ENCODE measurements at regions not wholly inside any gene's neighbourhood (a gene's known extent, or its start where the extent isn't known, plus 50 kb on each side); places are given as distances from the start of the nearest gene placed in this dataset.

DNA sequence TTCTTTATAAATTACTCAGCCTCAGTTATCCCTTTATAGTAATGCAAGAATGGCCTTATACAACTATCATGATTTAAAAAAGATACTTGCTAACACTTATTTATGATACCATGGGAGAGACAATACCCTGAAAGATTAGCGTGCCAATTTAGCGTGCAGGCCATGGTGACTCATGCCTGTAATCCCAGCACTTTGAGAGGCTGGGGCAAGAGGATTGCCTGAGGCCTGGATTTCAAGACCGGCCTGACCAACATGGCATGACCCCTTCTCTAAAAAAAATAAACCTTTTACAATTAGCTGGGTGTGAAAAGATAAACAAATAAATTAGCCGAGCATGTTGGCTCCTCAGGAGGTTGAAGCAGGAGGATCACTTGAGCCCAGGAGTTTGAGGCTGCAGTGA lies 493.4 kb upstream of the FSIP2 start:
- DNase-seq = no peak
- TF ChIP-seq, protein P1, sequence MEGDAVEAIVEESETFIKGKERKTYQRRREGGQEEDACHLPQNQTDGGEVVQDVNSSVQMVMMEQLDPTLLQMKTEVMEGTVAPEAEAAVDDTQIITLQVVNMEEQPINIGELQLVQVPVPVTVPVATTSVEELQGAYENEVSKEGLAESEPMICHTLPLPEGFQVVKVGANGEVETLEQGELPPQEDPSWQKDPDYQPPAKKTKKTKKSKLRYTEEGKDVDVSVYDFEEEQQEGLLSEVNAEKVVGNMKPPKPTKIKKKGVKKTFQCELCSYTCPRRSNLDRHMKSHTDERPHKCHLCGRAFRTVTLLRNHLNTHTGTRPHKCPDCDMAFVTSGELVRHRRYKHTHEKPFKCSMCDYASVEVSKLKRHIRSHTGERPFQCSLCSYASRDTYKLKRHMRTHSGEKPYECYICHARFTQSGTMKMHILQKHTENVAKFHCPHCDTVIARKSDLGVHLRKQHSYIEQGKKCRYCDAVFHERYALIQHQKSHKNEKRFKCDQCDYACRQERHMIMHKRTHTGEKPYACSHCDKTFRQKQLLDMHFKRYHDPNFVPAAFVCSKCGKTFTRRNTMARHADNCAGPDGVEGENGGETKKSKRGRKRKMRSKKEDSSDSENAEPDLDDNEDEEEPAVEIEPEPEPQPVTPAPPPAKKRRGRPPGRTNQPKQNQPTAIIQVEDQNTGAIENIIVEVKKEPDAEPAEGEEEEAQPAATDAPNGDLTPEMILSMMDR (IDR thresholded peaks at IDR 0.05; ENCODE audit: borderline replicate concordance, extremely low read depth, insufficient read depth) = no peak
- H3K27me3 ChIP-seq (ENCODE audit: control insufficient read depth, insufficient read depth, low read length) = no peaks in the 10 kb centered on the region
- no peak overlapping the region for H3K27ac ChIP-seq (ENCODE audit: low read depth in 2 of 2, low read length in 2 of 2)
- no peak overlapping the region for H3K4me3 ChIP-seq (ENCODE audit: low read length in 3 of 3)
- intact Hi-C loops (cut with DNase I) = no loop called here
- no peaks in the 10 kb centered on the region for H3K4me1 ChIP-seq (ENCODE audit: control insufficient read depth in 2 of 3, insufficient read depth in 2 of 3, low read depth in 1 of 3, low read length in 3 of 3)
- FAIRE-seq = no peak
- H3K9ac ChIP-seq (ENCODE audit: low read length in 3 of 3) = no peak overlapping the region
- H3K36me3 ChIP-seq (ENCODE audit: control insufficient read depth in 2 of 3, insufficient read depth in 3 of 3, low read length in 3 of 3) = no peaks in the 10 kb centered on the region
- H3K9me3 ChIP-seq (ENCODE audit: control insufficient read depth in 2 of 3, insufficient read depth in 1 of 3, low read length in 3 of 3) = no peaks in the 10 kb centered on the region

DNA sequence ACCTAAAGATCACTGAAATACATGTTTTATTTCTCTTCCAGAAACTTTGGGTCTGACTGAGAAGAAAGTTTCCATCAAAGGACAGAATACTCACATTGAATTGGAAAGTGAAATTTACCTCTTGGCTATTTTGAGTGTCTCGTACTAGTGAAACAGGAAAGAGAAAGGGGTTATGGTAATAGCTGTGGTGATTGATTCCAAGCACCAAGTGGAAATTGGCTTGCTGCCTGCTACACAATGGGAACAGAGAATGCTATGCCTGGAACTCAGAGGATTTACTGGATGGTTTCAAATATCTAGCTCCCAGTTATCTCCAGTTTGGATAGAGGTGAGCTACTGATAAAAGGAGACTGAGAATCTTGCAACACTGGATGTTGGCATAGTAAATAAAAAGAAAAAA lies 492.8 kb upstream of the FSIP2 start:
- no peaks in the 10 kb centered on the region for H3K27me3 ChIP-seq (ENCODE audit: control insufficient read depth, insufficient read depth, low read length)
- intact Hi-C loops (cut with DNase I) = no loop called here
- no peak for FAIRE-seq
- no peaks in the 10 kb centered on the region for H3K36me3 ChIP-seq (ENCODE audit: control insufficient read depth in 2 of 3, insufficient read depth in 3 of 3, low read length in 3 of 3)
- DNase-seq = no peak
- H3K4me3 ChIP-seq (ENCODE audit: low read length in 3 of 3) = no peak overlapping the region
- TF ChIP-seq, protein P1 (IDR thresholded peaks at IDR 0.05; ENCODE audit: borderline replicate concordance, extremely low read depth, insufficient read depth) = no peak
- H3K4me1 ChIP-seq (ENCODE audit: control insufficient read depth in 2 of 3, insufficient read depth in 2 of 3, low read depth in 1 of 3, low read length in 3 of 3) = no peaks in the 10 kb centered on the region
- no peaks in the 10 kb centered on the region for H3K9me3 ChIP-seq (ENCODE audit: control insufficient read depth in 2 of 3, insufficient read depth in 1 of 3, low read length in 3 of 3)
- no peak overlapping the region for H3K27ac ChIP-seq (ENCODE audit: low read depth in 2 of 2, low read length in 2 of 2)
- H3K9ac ChIP-seq (ENCODE audit: low read length in 3 of 3) = no peak overlapping the region

DNA sequence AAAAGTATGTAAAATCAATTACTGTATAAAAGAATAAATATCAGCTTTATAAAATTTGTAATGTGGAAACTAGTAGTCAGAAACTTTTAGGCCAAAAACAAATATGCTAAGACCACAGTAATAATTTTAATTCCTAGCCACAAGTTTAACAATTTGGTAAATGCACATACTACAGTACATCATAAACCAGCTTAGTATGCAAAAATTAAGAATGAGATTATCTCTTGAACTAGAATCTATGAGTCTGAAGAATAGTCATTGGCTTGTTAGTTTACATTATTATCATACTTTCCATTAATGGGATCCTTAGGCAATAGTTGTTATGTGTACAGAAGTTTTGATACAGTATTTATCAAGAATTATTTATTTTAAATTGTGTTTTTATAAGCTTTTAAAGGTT lies 491.9 kb upstream of the FSIP2 start:
- no peaks in the 10 kb centered on the region for H3K36me3 ChIP-seq (ENCODE audit: control insufficient read depth in 2 of 3, insufficient read depth in 3 of 3, low read length in 3 of 3)
- no peak for DNase-seq
- no peak overlapping the region for H3K9ac ChIP-seq (ENCODE audit: low read length in 3 of 3)
- intact Hi-C loops (cut with DNase I) = no loop called here
- H3K4me1 ChIP-seq (ENCODE audit: control insufficient read depth in 2 of 3, insufficient read depth in 2 of 3, low read depth in 1 of 3, low read length in 3 of 3) = no peaks in the 10 kb centered on the region
- FAIRE-seq = no peak
- no peaks in the 10 kb centered on the region for H3K9me3 ChIP-seq (ENCODE audit: control insufficient read depth in 2 of 3, insufficient read depth in 1 of 3, low read length in 3 of 3)
- H3K4me3 ChIP-seq (ENCODE audit: low read length in 3 of 3) = no peak overlapping the region
- H3K27ac ChIP-seq (ENCODE audit: low read depth in 2 of 2, low read length in 2 of 2) = no peak overlapping the region
- H3K27me3 ChIP-seq (ENCODE audit: control insufficient read depth, insufficient read depth, low read length) = no peaks in the 10 kb centered on the region
- TF ChIP-seq, protein P1 (IDR thresholded peaks at IDR 0.05; ENCODE audit: borderline replicate concordance, extremely low read depth, insufficient read depth) = no peak

DNA sequence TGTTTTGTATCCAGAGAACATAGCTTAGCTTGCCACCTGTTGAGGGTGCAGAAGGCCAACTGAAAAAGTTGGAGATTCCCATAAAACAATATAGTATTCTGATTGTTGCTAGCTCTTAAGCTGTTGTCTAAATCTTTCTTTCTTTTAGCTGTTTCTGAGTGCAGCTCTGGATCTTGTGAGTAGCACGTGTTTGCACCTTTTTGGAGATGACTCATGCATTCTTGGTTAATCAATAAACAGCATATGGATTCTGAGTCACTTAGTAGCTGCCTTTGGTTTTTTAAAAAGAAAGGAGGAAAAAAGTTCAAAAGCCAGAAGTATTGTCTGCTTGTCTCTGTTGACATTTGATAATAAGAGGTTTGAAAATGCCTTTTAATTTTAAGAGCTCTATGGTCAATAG lies 483.0 kb upstream of the FSIP2 start:
- H3K9me3 ChIP-seq (ENCODE audit: control insufficient read depth in 2 of 3, insufficient read depth in 1 of 3, low read length in 3 of 3) = no peaks in the 10 kb centered on the region
- no peaks in the 10 kb centered on the region for H3K36me3 ChIP-seq (ENCODE audit: control insufficient read depth in 2 of 3, insufficient read depth in 3 of 3, low read length in 3 of 3)
- no peak overlapping the region for H3K4me3 ChIP-seq (ENCODE audit: low read length in 3 of 3)
- TF ChIP-seq, protein P1 (IDR thresholded peaks at IDR 0.05; ENCODE audit: borderline replicate concordance, extremely low read depth, insufficient read depth) = no peak
- H3K27ac ChIP-seq (ENCODE audit: low read depth in 2 of 2, low read length in 2 of 2) = no peak overlapping the region
- intact Hi-C loops (cut with DNase I) = no loop called here
- H3K27me3 ChIP-seq (ENCODE audit: control insufficient read depth, insufficient read depth, low read length) = no peaks in the 10 kb centered on the region
- DNase-seq (peak in 1 of 5 donors; percentile 15), FAIRE-seq (no peak)
- H3K4me1 ChIP-seq (ENCODE audit: control insufficient read depth in 2 of 3, insufficient read depth in 2 of 3, low read depth in 1 of 3, low read length in 3 of 3) = no peaks in the 10 kb centered on the region
- no peak overlapping the region for H3K9ac ChIP-seq (ENCODE audit: low read length in 3 of 3)

Measured in kidney (tissue), 13 donors.